ENCODE measurements at regions not wholly inside any gene's neighbourhood (a gene's known extent, or its start where the extent isn't known, plus 50 kb on each side); places are given as distances from the start of the nearest gene placed in this dataset.
"Not testable (repeated sequence)": the region's sequence is repeated elsewhere in the genome, so short reads cannot be mapped to it uniquely, and the experiment has no call there.

DNA sequence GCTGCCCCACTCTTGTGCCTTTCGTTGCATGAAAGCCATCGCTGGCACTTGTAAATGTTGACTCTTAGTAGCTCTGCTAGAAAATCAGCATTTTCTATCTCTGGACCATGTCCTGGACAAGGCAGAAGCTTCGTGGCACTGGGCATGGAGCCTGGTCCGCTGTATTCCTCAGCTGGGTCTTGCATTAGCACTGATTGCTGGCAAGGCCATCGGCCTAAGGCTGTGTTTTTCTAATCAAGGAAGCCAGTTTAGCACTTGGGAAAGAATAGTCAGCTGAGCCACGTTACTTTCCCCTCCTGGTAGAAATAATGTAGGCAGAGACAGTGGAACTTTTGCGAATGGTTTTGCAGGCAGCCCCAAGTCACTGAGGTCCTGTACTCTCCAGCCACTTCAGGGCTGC lies 180.2 kb upstream of the EOLA2 start:
- DNase-seq (ENCODE audit: low read depth in 4 of 4, low spot score in 3 of 4): no peak

DNA sequence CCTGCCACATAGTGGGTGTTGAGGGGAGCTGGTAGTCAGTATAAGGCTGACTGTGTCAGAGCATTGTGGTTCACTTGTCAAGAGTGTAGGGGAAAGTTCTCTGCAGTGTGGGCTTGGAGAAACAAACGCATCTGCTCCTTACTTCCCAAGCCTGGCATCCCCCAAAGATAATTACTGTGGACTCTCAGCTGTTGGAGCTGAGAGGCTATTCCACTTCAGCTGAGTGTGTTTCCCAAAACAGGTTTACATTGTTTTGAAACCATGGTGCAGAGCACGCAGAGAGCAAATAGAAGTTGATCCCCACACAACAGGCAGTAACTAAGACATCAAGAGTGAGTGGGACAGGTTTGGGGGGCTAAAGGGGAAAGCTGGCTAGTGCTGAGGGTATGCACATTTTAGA lies 181.0 kb upstream of the EOLA2 start:
- no peak for DNase-seq (ENCODE audit: low read depth in 4 of 4, low spot score in 3 of 4)

GRCh38 chrX:150125045-150125444 lies 186.8 kb upstream of the EOLA2 start:
- DNase-seq (ENCODE audit: low read depth in 4 of 4, low spot score in 3 of 4): not testable (repeated sequence)

GRCh38 chrX:150127216-150127615 lies 188.9 kb upstream of the EOLA2 start:
- no peak for DNase-seq (ENCODE audit: low read depth in 4 of 4, low spot score in 3 of 4)

- DNase-seq (ENCODE audit: low read depth in 4 of 4, low spot score in 3 of 4): no peak
These were observed 205.6 kb upstream of the EOLA2 start for GRCh38 chrX:150143721-150144440.

- DNase-seq (ENCODE audit: low read depth in 4 of 4, low spot score in 3 of 4): no peak
These were observed 208.1 kb upstream of the EOLA2 start for GRCh38 chrX:150146271-150146896.

- DNase-seq (ENCODE audit: low read depth in 4 of 4, low spot score in 3 of 4): no peak
These were observed 210.7 kb upstream of the EOLA2 start for GRCh38 chrX:150148749-150149672.

- DNase-seq (ENCODE audit: low read depth in 4 of 4, low spot score in 3 of 4): no peak
These were observed 211.9 kb upstream of the EOLA2 start for GRCh38 chrX:150150076-150150779.

- DNase-seq (ENCODE audit: low read depth in 4 of 4, low spot score in 3 of 4): no peak
These were observed 212.4 kb upstream of the MAMLD1 start for GRCh38 chrX:150150780-150151125.

DNA sequence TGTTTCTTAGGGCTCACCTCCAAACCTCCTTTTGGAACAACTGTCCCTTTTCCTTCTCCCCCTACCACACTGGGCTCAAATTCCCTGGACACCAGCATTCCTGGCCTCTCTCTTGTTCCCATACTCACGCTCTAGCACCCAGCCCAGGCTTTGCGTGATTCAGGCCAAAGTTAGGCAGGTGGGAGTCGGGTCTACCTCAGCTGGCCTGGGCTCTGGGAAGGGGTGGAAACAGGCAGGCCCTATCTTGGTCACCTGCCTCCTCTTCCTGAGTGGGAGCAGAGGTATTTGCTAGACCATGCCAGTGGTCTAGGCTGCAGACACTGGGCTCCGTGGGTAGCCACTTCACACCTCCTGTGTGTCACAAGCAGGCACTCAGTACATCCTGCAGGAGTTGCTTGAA lies 211.1 kb upstream of the MAMLD1 start:
- no peak for DNase-seq (ENCODE audit: low read depth in 4 of 4, low spot score in 3 of 4)

DNA sequence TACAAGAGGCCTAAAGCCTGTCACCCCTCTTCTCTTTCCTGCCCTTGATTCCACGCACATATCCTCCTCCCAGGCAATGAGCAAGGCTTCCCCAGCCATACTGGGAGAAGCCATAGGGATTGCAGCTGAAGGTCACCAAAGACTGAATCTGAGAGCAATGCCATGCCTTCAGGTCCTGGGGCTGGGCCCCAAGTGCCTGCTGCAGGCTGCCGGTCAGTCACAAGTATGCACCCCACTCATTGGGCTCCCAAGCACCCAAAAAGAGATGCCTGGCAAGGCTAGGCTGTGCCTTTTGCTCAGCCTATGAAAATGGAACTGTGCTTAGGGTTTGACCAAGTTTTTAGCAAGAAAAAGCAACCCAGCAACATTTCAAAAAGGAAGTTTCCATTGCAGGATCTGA lies 210.6 kb upstream of the MAMLD1 start:
- no peak for DNase-seq (ENCODE audit: low read depth in 4 of 4, low spot score in 3 of 4)

DNA sequence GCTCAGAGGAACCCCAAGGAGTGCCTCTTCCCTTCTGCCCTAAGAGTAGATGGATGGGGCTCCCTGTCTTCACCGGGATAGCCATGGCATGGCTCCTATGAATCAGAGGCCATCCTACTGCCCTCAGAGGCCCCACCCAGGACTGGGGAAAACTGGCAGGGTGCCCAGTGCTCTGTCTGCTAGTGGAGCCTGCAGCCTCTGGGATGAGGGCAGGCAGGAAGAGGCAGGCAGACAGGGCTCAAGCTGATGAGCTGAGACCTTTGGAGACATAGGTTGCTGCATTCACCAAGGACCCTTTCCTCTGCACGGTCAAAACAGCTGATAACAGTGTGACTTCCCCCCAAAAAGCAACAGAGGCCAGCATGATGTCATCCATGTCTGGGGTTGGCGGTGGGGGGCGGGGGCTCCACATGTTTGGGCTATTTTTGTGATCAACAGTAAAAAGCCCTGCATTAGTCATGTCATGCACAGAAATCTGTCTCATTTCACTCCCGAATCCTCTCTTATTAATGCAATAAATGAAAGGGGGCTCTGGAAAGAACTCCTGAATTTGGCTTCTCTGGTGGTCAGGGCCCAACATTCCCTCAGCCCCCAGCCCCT lies 207.6 kb upstream of the MAMLD1 start:
- no peak for DNase-seq (ENCODE audit: low read depth in 4 of 4, low spot score in 3 of 4)

- no peak for DNase-seq (ENCODE audit: low read depth in 4 of 4, low spot score in 3 of 4)
These were observed 206.5 kb upstream of the MAMLD1 start for GRCh38 chrX:150156615-150157014.

- DNase-seq (ENCODE audit: low read depth in 4 of 4, low spot score in 3 of 4): no peak
These were observed 205.8 kb upstream of the MAMLD1 start for GRCh38 chrX:150157291-150157690.

DNA sequence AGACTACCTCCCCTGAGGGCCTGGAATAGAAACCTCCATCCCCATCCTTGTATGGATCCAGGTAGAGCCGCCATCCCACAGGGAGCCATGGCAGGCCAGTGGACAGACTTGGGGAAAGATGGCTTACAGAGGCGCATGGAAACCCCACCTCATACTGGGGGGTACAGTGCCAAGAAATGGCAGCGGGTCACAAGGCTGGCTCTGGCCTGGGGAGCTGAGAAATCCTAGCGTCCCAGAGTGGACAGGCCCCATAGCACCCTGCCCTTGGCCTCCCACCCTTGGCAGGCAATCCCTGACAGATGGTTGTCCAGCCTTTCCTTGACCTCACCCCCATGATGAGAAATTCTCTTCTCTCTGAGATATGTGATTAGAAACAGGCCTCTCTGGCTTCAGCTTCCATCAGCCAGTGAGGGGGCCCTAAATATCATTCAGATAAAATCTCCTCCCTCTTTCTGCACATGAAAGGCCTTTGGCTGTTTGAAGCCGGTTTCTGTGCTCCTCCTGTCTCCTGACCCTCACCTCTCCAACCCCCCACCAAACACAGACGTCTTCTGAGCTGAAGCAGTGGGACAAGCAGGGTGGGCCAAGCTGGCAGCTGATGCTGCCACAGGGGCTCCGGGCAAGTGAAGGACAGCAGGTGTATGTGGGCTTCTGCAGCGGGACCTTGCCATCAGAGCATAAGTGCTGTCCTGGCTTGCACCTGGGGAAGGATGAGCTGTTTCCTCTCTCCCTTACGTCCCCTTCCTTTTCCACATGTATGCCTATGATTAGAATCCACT lies 204.4 kb upstream of the MAMLD1 start:
- DNase-seq (ENCODE audit: low read depth in 4 of 4, low spot score in 3 of 4): no peak

DNA sequence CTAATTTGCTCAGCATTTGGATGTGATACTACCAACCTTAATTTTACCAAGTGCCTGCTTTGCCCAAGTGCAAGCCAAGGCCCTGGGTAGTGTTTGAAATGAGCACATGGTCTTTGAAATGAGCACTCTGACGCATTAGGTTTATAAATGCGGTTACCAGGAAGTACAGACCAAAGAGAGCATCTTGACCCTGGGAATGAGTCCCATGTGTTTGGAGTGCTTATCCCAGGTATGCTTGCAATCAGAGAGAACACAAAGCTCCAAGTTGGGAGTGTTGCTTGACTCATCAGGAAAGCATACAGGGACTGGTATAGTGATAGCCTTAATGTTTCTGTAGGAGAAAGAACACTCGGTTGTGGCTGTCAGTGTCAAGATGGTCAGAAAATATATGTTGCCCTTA lies 203.6 kb upstream of the MAMLD1 start:
- DNase-seq (ENCODE audit: low read depth in 4 of 4, low spot score in 3 of 4): no peak

- DNase-seq (ENCODE audit: low read depth in 4 of 4, low spot score in 3 of 4): no peak
These were observed 202.5 kb upstream of the MAMLD1 start for GRCh38 chrX:150160656-150161055.

- DNase-seq (ENCODE audit: low read depth in 4 of 4, low spot score in 3 of 4): no peak
These were observed 201.9 kb upstream of the MAMLD1 start for GRCh38 chrX:150161193-150161592.

DNA sequence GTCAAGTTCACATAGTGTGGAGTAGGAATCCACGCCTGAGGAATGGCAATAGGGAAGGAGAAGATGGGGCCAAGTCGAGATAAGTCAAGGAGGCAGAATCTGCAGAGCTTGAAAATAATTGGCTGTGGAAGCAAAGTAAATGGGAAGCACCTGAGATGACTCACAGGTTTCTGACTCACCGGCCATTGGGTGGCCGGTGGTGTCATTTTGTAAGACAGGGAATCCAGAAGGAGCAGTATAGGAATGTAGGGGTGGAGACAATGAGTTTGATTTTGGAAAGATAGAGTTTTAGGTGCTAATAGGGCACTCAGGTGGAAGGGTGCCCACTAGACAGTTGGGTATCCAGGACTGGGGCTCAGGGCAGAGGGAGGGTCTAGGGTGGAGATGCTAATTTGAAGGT lies 201.0 kb upstream of the MAMLD1 start:
- DNase-seq (ENCODE audit: low read depth in 4 of 4, low spot score in 3 of 4): no peak

Data from left renal pelvis (tissue), 4 donors.